ENCODE measurements at regions not wholly inside any gene's neighbourhood (a gene's known extent, or its start where the extent isn't known, plus 50 kb on each side); places are given as distances from the start of the nearest gene placed in this dataset.

- no peak for TF ChIP-seq POU2F2 (IDR thresholded peaks at IDR 0.05; ENCODE audit: low read depth, low read length)
- no peak for TF ChIP-seq POLR2A (IDR thresholded peaks at IDR 0.05; ENCODE audit: low read depth, low read length)
- no peak for TF ChIP-seq SPI1 (IDR thresholded peaks at IDR 0.05; ENCODE audit: low read depth, low read length)
- no peak for TF ChIP-seq POLR2AphosphoS5 (IDR thresholded peaks at IDR 0.05; ENCODE audit: low read depth, low read length)
- FAIRE-seq: no peak
- DNase-seq (ENCODE audit: insufficient read length, low spot score): no peak
These were observed 114.4 kb upstream of the GADD45A start for GRCh38 chr1:67570486-67571143.

GRCh38 chr1:67571406-67571805 is 113.6 kb upstream of the GADD45A start:
- FAIRE-seq (no peak), DNase-seq (ENCODE audit: insufficient read length, low spot score) (no peak)

GRCh38 chr1:67571901-67572593 is 113.0 kb upstream of the GADD45A start:
- FAIRE-seq (no peak), DNase-seq (ENCODE audit: insufficient read length, low spot score) (no peak)
- no peak for TF ChIP-seq TAF1 (IDR thresholded peaks at IDR 0.05; ENCODE audit: low read depth, low read length)
- no peak for TF ChIP-seq PAX5 (IDR thresholded peaks at IDR 0.05; ENCODE audit: insufficient read depth, low read length, severe bottlenecking)
- no peak for TF ChIP-seq SPI1 (IDR thresholded peaks at IDR 0.05; ENCODE audit: low read depth, low read length)
- no peak for TF ChIP-seq POLR2AphosphoS5 (IDR thresholded peaks at IDR 0.05; ENCODE audit: low read depth, low read length)
- TF ChIP-seq POLR2A (IDR thresholded peaks at IDR 0.05; ENCODE audit: low read depth, low read length): no peak
- TF ChIP-seq POU2F2 (IDR thresholded peaks at IDR 0.05; ENCODE audit: low read depth, low read length): no peak

More at GRCh38 chr1:67571406-67571805, 113.6 kb upstream of the GADD45A start:
- TF ChIP-seq POU2F2 (IDR thresholded peaks at IDR 0.05; ENCODE audit: low read depth, low read length) (no peak), TAF1 (IDR thresholded peaks at IDR 0.05; ENCODE audit: low read depth, low read length) (no peak), POLR2AphosphoS5 (IDR thresholded peaks at IDR 0.05; ENCODE audit: low read depth, low read length) (no peak), POLR2A (IDR thresholded peaks at IDR 0.05; ENCODE audit: low read depth, low read length) (no peak), PAX5 (IDR thresholded peaks at IDR 0.05; ENCODE audit: insufficient read depth, low read length, severe bottlenecking) (no peak), SPI1 (IDR thresholded peaks at IDR 0.05; ENCODE audit: low read depth, low read length) (no peak)

GRCh38 chr1:67572594-67573221 is 112.3 kb upstream of the GADD45A start:
- no peak for DNase-seq (ENCODE audit: insufficient read length, low spot score)
- no peak for FAIRE-seq
- TF ChIP-seq TAF1 (IDR thresholded peaks at IDR 0.05; ENCODE audit: low read depth, low read length): no peak
- TF ChIP-seq SPI1 (IDR thresholded peaks at IDR 0.05; ENCODE audit: low read depth, low read length): no peak
- TF ChIP-seq POLR2AphosphoS5 (IDR thresholded peaks at IDR 0.05; ENCODE audit: low read depth, low read length): no peak
- TF ChIP-seq POU2F2 (IDR thresholded peaks at IDR 0.05; ENCODE audit: low read depth, low read length): no peak
- TF ChIP-seq POLR2A (IDR thresholded peaks at IDR 0.05; ENCODE audit: low read depth, low read length): no peak
- TF ChIP-seq PAX5 (IDR thresholded peaks at IDR 0.05; ENCODE audit: insufficient read depth, low read length, severe bottlenecking): no peak

- TF ChIP-seq POU2F2 (IDR thresholded peaks at IDR 0.05; ENCODE audit: low read depth, low read length) (no peak), TAF1 (IDR thresholded peaks at IDR 0.05; ENCODE audit: low read depth, low read length) (no peak)
- FAIRE-seq (no peak), DNase-seq (ENCODE audit: insufficient read length, low spot score) (no peak)
These were observed 111.6 kb upstream of the GADD45A start for GRCh38 chr1:67573311-67573872.

- no peak for FAIRE-seq
- no peak for DNase-seq (ENCODE audit: insufficient read length, low spot score)
- TF ChIP-seq POU2F2 (IDR thresholded peaks at IDR 0.05; ENCODE audit: low read depth, low read length) (no peak), TAF1 (IDR thresholded peaks at IDR 0.05; ENCODE audit: low read depth, low read length) (no peak), POLR2AphosphoS5 (IDR thresholded peaks at IDR 0.05; ENCODE audit: low read depth, low read length) (no peak), SPI1 (IDR thresholded peaks at IDR 0.05; ENCODE audit: low read depth, low read length) (no peak), PAX5 (IDR thresholded peaks at IDR 0.05; ENCODE audit: insufficient read depth, low read length, severe bottlenecking) (no peak), POLR2A (IDR thresholded peaks at IDR 0.05; ENCODE audit: low read depth, low read length) (no peak)
These were observed 110.8 kb upstream of the GADD45A start for GRCh38 chr1:67574221-67574620.

- TF ChIP-seq SPI1 (IDR thresholded peaks at IDR 0.05; ENCODE audit: low read depth, low read length) (no peak), POLR2AphosphoS5 (IDR thresholded peaks at IDR 0.05; ENCODE audit: low read depth, low read length) (no peak), POU2F2 (IDR thresholded peaks at IDR 0.05; ENCODE audit: low read depth, low read length) (no peak), TAF1 (IDR thresholded peaks at IDR 0.05; ENCODE audit: low read depth, low read length) (no peak), POLR2A (IDR thresholded peaks at IDR 0.05; ENCODE audit: low read depth, low read length) (no peak)
- DNase-seq (ENCODE audit: insufficient read length, low spot score): no peak
- FAIRE-seq: no peak
These were observed 109.1 kb upstream of the GADD45A start for GRCh38 chr1:67575861-67576260.

GRCh38 chr1:67576474-67576873 is 108.5 kb upstream of the GADD45A start:
- TF ChIP-seq POU2F2 (IDR thresholded peaks at IDR 0.05; ENCODE audit: low read depth, low read length): no peak
- no peak for TF ChIP-seq POLR2AphosphoS5 (IDR thresholded peaks at IDR 0.05; ENCODE audit: low read depth, low read length)
- no peak for TF ChIP-seq PAX5 (IDR thresholded peaks at IDR 0.05; ENCODE audit: insufficient read depth, low read length, severe bottlenecking)
- no peak for TF ChIP-seq TAF1 (IDR thresholded peaks at IDR 0.05; ENCODE audit: low read depth, low read length)
- no peak for TF ChIP-seq POLR2A (IDR thresholded peaks at IDR 0.05; ENCODE audit: low read depth, low read length)
- no peak for TF ChIP-seq SPI1 (IDR thresholded peaks at IDR 0.05; ENCODE audit: low read depth, low read length)
- DNase-seq (ENCODE audit: insufficient read length, low spot score): no peak
- FAIRE-seq: no peak

- no peak for FAIRE-seq
- no peak for DNase-seq (ENCODE audit: insufficient read length, low spot score)
- TF ChIP-seq PAX5 (IDR thresholded peaks at IDR 0.05; ENCODE audit: insufficient read depth, low read length, severe bottlenecking) (no peak), POLR2A (IDR thresholded peaks at IDR 0.05; ENCODE audit: low read depth, low read length) (no peak), TAF1 (IDR thresholded peaks at IDR 0.05; ENCODE audit: low read depth, low read length) (no peak), POLR2AphosphoS5 (IDR thresholded peaks at IDR 0.05; ENCODE audit: low read depth, low read length) (no peak), SPI1 (IDR thresholded peaks at IDR 0.05; ENCODE audit: low read depth, low read length) (no peak), POU2F2 (IDR thresholded peaks at IDR 0.05; ENCODE audit: low read depth, low read length) (no peak)
These were observed 107.4 kb upstream of the GADD45A start for GRCh38 chr1:67577646-67578045.

Data from GM12891 (cell line).